ENCODE measurements at regions not wholly inside any gene's neighbourhood (a gene's known extent, or its start where the extent isn't known, plus 50 kb on each side); places are given as distances from the start of the nearest gene placed in this dataset.
"Not testable (repeated sequence)": the region's sequence is repeated elsewhere in the genome, so short reads cannot be mapped to it uniquely, and the experiment has no call there.

DNA sequence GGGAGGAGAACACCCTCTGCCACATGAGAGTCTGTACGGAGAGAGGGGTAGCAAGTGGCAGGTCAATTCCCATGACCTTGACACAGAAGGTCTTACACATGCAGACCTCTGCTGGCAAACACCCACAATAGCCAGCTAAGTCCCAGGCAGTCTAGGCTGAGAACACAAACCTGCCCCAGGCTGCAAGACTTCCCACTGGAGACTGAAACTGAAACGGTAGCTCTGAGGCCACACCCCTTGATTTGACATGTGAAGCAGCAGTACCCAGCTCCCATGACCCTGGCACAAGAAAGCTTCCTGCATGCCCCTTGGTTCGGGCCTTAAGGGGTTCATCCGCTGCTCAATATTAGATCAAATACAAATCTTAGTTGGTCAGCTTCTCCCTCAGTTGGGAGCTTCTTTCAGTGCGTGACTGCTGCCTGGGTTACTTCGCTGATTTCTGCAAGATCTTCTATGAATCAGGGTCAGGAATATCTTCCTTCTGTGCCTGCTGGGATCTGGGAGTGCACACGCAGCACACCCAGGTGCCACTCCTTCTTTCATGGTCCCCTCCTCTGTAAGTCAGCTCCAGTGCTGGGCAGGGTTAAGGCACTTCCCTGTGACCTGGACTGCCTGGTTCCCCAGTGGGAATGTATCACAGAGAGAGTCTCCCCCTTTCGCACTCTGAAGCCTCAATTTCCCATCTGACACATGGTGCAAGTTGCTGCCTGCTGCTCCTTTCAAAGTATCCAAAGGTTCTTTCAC, 187.2 kb upstream of the NPAP1 start:
- H3K4me1 Mint-ChIP-seq, H3K36me3 Mint-ChIP-seq, H3K4me3 Mint-ChIP-seq, H3K27me3 Mint-ChIP-seq, H3K27ac Mint-ChIP-seq: not testable (repeated sequence)
- H3K9me3 Mint-ChIP-seq: peaks cover 8 to 24% (median 11%) of the 10 kb centered on the region in 3 donors

GRCh38 chr15:24505216-24505615, 170.4 kb upstream of the NPAP1 start:
- not testable (repeated sequence) for H3K4me1 Mint-ChIP-seq, H3K36me3 Mint-ChIP-seq, H3K4me3 Mint-ChIP-seq, H3K27ac Mint-ChIP-seq, H3K27me3 Mint-ChIP-seq
- H3K9me3 Mint-ChIP-seq: peaks cover 3 to 11% (median 3%) of the 10 kb centered on the region in 3 donors

- not testable (repeated sequence) for H3K27ac Mint-ChIP-seq, H3K4me3 Mint-ChIP-seq, H3K36me3 Mint-ChIP-seq, H3K4me1 Mint-ChIP-seq, H3K27me3 Mint-ChIP-seq
- peaks cover 3 to 13% (median 3%) of the 10 kb centered on the region in 3 donors for H3K9me3 Mint-ChIP-seq
These were observed 165.9 kb upstream of the NPAP1 start for GRCh38 chr15:24509714-24510113.

DNA sequence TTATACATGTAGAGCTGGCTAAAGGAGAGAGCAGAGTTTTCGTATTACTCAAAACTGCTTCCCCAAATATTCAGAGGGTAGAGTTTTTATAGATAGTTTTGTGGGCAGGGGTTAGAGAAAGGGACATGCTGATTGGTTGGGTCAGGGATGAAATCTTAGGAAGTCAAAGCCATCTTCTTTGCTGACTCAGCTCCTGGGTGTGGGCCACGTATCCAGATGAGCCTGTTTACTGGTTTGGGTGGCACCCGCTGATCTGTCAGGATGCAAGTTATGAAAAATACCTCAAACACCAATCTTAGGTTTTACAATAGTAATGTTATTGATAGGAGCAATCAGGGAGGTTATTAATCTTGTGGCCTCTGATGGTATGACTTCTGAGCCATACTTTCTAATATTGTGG, 164.0 kb upstream of the NPAP1 start:
- H3K4me1 Mint-ChIP-seq, H3K4me3 Mint-ChIP-seq, H3K27me3 Mint-ChIP-seq, H3K27ac Mint-ChIP-seq, H3K36me3 Mint-ChIP-seq, H3K9me3 Mint-ChIP-seq: not testable (repeated sequence)

DNA sequence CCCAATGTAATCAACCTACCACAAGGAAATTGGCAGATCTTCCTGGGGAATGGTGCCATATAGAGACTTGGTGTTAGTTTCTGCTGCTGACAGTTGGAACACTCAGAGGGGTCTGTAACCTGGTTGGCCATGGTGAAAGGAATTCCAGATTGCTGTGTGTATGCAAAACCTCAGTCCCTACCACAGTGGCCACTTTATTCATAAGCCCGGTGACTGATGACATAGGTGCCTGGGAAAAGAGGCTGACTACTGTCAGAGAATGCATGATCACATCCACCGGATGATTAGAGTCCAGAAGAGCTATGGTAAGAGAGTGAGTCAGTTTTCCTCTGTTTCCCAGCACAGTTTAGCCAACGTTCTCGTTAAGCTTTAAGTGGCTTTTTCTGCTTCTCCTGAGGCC, 156.8 kb upstream of the NPAP1 start:
- not testable (repeated sequence) for H3K27me3 Mint-ChIP-seq, H3K27ac Mint-ChIP-seq, H3K36me3 Mint-ChIP-seq, H3K9me3 Mint-ChIP-seq, H3K4me3 Mint-ChIP-seq, H3K4me1 Mint-ChIP-seq

DNA sequence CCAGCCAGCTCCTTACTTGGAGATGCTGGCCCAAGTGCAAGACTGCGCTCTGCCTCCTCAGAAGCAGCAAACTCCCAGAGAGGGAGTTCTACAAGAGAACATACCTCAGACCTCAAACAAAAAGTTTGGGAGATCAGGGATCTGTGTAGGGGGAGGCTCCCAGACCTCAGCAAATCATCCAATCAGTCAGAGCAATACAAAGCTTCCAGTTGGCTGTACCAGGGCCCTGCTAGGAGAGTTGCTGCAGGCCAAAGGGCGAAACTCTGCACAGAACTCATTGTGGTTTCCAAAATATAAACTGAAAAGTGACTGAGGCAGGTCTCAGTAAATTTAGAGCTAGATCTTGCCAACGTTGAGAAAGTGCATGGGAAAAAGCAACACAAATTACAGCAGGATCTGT, 144.3 kb upstream of the NPAP1 start:
- H3K27ac Mint-ChIP-seq, H3K4me3 Mint-ChIP-seq, H3K27me3 Mint-ChIP-seq, H3K36me3 Mint-ChIP-seq, H3K4me1 Mint-ChIP-seq: not testable (repeated sequence)
- peaks cover 0 to 14% (median 6%) of the 10 kb centered on the region in 3 donors for H3K9me3 Mint-ChIP-seq

GRCh38 chr15:24534032-24534431, 141.5 kb upstream of the NPAP1 start:
- peaks cover 0 to 19% (median 6%) of the 10 kb centered on the region in 3 donors for H3K9me3 Mint-ChIP-seq
- not testable (repeated sequence) for H3K27ac Mint-ChIP-seq, H3K36me3 Mint-ChIP-seq, H3K4me3 Mint-ChIP-seq, H3K27me3 Mint-ChIP-seq, H3K4me1 Mint-ChIP-seq

DNA sequence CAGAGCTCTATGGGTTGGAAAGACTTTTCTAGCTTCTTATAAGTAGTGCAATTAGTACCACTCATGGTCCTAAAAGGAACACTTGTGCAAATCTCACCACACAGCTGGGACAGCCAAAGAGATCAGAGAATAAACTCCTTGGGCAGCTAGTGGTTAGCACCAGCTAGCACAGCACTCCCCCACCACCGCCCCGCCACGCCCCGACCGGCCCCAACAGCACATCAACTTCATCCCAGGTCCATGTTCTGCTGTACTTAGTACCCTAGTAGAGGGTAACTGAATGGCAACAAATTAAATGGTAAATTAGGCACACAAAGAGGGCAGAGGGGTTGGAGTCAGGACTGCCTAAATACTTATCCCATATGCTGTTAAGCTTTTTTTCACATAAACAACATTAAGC, 118.3 kb upstream of the NPAP1 start:
- not testable (repeated sequence) for H3K4me1 Mint-ChIP-seq, H3K9me3 Mint-ChIP-seq, H3K36me3 Mint-ChIP-seq, H3K27me3 Mint-ChIP-seq, H3K4me3 Mint-ChIP-seq, H3K27ac Mint-ChIP-seq

DNA sequence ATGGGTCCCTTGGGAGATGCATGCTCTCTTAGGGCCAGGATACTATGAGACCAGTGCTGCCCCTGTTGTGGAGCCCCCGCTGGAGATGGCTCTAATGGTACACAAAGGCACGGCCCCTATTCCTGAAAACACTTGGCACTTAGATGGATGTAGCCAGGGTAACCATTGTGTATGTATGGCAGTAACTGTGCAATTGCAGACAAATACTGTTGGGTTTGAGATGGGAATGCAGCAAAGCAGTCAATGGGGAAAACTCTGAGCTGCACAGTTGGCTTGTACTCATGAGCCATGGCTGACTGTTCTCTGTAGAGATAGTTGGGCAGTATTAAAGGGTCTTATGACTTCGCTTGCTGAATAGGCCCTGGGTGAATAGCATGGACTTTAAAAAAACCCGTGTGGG, 67.9 kb upstream of the NPAP1 start:
- H3K9me3 Mint-ChIP-seq: peaks cover 0 to 8% (median 2%) of the 10 kb centered on the region in 3 donors
- H3K27me3 Mint-ChIP-seq: no peaks in the 10 kb centered on the region
- no peaks in the 10 kb centered on the region for H3K4me1 Mint-ChIP-seq
- H3K36me3 Mint-ChIP-seq: peaks cover 1% of the 10 kb centered on the region
- H3K27ac Mint-ChIP-seq: no peak overlapping the region
- no peak overlapping the region for H3K4me3 Mint-ChIP-seq

DNA sequence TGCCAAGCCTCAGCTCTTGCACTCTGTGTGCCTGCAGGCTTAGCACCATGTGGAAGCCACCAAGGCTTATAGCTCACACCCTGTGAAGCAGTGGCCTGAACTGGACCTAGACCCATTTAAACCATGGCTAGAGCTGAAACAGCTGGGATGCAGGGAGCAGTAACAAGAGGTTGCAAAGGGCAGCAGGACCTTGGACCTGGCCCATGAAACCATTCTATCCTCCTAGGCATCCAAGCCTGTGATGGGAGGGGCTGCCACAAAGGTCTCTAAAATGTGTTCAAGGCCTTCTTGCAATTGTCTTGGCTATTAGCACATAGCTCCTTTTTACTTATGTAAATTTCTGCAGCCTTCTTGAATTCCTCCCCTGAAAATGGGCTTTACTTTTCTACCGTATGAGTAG, 57.9 kb upstream of the NPAP1 start:
- Mint-ChIP-seq H3K27me3 (no peaks in the 10 kb centered on the region), H3K4me1 (no peaks in the 10 kb centered on the region), H3K9me3 (peaks cover 5 to 25% (median 21%) of the 10 kb centered on the region in 3 donors), H3K27ac (no peak overlapping the region), H3K36me3 (peaks cover 5% of the 10 kb centered on the region), H3K4me3 (no peak overlapping the region)

DNA sequence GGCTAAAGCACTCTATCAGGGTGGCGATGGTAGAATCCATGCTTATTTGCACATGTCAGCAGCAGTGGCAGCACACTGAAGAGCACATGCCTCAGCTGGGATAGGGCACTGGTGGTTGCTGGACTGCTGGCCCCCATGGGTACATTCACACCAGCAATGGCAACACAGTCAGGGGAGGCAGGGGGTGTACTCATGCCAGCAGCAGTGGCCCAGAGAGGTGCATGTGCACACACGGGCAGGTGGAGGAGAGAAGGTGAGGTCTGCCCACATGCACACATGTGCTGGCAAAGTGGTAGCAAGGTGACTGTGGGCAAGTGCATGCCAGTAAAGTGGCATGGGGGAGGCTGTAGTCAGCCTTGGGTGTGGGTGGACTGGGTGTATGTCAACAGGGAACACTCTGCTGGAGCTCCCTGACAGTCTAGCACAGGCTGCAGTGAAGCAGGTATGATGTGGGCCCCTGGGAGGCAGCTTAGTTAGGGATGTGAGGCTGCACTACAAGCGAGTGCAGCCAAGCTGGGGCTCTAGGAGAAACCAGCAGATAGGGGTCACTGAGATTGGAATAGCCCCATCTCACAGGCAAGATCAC, 53.9 kb upstream of the NPAP1 start:
- no peaks in the 10 kb centered on the region for H3K27me3 Mint-ChIP-seq
- H3K4me1 Mint-ChIP-seq: no peaks in the 10 kb centered on the region
- peaks cover 2 to 29% (median 16%) of the 10 kb centered on the region in 3 donors for H3K9me3 Mint-ChIP-seq
- no peak overlapping the region for H3K4me3 Mint-ChIP-seq
- peaks cover 5% of the 10 kb centered on the region for H3K36me3 Mint-ChIP-seq
- no peak overlapping the region for H3K27ac Mint-ChIP-seq
